WTC11 (cell line): ENCODE measurements at regions not wholly inside any gene's neighbourhood (a gene's known extent, or its start where the extent isn't known, plus 50 kb on each side); places are given as distances from the start of the nearest gene placed in this dataset.

ENCODE experiments used
- ETV6 ChIP-seq: sonication (generic); formaldehyde crosslinking; IDR thresholded peaks from 2 replicates; pipeline ENCODE4 v1.8.1; 2022; ENCODE audit warnings: mild to moderate bottlenecking, missing genetic modification reagents
- NR2C2 ChIP-seq: sonication (generic); formaldehyde crosslinking; IDR thresholded peaks from 2 replicates; pipeline ENCODE4 v1.8.0; 2022; ENCODE audit warnings: mild to moderate bottlenecking, missing genetic modification reagents
- NR3C1 ChIP-seq: sonication (generic); formaldehyde crosslinking; conservative IDR thresholded peaks from 2 replicates; pipeline ENCODE4 v1.8.1; 2023; ENCODE audit warnings: low read depth, mild to moderate bottlenecking, missing genetic modification reagents
- SMAD4 ChIP-seq: sonication (generic); formaldehyde crosslinking; IDR thresholded peaks from 2 replicates; pipeline ENCODE4 v1.8.0; 2022; ENCODE audit warnings: mild to moderate bottlenecking, missing genetic modification reagents
- TP53 ChIP-seq: sonication (generic); formaldehyde crosslinking; IDR thresholded peaks from 2 replicates; pipeline ENCODE4 v1.8.1; 2023; ENCODE audit warnings: mild to moderate bottlenecking, missing genetic modification reagents
- ZNF416 ChIP-seq: fragments of 250-450 bp; sonication (Bioruptor Pico); IDR thresholded peaks from 2 replicates; pipeline ENCODE4 v1.9.0; 2021; ENCODE audit warnings: mild to moderate bottlenecking, inconsistent platforms
- TF ChIP-seq, protein P1 (sequence below): fragments of 200-600 bp; IDR thresholded peaks from 2 replicates; pipeline ENCODE4 v1.8.0; 2022; ENCODE audit warnings: antibody characterized with exemption
- TF ChIP-seq, protein P2 (sequence below): sonication (generic); formaldehyde crosslinking; IDR thresholded peaks from 2 replicates; pipeline ENCODE4 v1.8.0; 2023; ENCODE audit warnings: missing genetic modification reagents, mild to moderate bottlenecking, borderline replicate concordance
- TF ChIP-seq, protein P3 (sequence below): sonication (generic); formaldehyde crosslinking; IDR thresholded peaks from 2 replicates; pipeline ENCODE4 v1.8.0; 2022; ENCODE audit warnings: mild to moderate bottlenecking, missing genetic modification reagents
- TF ChIP-seq, protein P4 (sequence below): sonication (generic); formaldehyde crosslinking; IDR thresholded peaks from 2 replicates; pipeline ENCODE4 v1.8.1; 2023; ENCODE audit warnings: mild to moderate bottlenecking, missing genetic modification reagents, moderate library complexity
- TF ChIP-seq, protein P5 (sequence below): sonication (generic); formaldehyde crosslinking; IDR thresholded peaks from 2 replicates; pipeline ENCODE4 v1.8.0; 2022; ENCODE audit warnings: mild to moderate bottlenecking, missing genetic modification reagents

DNA sequence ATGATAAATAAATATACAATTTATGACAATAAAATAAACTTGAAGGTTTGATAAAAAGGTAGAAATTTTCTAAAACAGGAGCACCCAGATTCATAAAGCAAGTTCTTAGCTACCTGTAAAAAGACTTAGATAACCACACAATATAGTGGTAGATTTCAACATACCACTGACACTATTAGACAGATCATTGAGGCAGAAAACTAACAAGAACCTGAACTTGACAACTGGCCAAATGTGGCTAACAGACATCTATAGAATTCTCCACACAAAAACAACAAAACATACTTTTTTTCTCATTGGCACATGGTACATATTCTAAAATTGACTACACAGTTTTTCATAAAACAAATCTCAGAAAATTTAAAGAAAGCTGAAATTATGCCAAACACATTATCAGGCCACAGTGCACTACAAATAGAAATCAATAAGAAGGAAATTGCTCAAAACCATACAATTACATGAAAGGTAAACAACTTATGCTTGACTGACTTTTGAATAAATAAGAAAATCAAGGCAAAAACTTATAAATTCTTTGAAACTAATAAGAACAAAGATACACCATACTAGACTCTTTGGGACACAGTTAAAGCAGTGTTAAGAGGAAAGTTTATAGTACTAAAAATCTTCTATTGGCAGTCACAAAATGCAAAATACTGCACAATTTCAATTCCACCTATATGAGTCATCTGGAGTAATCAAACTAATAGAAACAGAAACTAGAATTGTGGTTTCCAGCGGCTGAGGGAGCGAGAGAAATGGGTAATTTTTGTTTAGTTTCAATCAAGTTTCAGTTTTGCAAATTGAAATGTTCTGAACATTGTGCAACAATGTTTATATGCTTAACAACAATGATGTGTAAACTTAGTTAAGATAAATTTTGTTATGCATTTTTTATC lies 925.6 kb downstream of the SH3BGRL start:
- TF ChIP-seq NR3C1 (CRISPR knock-in tag) (no peak), NR2C2 (CRISPR knock-in tag) (no peak), ETV6 (CRISPR knock-in tag) (no peak), ZNF416 (CRISPR knock-in tag) (no peak), SMAD4 (CRISPR knock-in tag) (no peak), TP53 (CRISPR knock-in tag) (no peak)
- TF ChIP-seq, protein P1, sequence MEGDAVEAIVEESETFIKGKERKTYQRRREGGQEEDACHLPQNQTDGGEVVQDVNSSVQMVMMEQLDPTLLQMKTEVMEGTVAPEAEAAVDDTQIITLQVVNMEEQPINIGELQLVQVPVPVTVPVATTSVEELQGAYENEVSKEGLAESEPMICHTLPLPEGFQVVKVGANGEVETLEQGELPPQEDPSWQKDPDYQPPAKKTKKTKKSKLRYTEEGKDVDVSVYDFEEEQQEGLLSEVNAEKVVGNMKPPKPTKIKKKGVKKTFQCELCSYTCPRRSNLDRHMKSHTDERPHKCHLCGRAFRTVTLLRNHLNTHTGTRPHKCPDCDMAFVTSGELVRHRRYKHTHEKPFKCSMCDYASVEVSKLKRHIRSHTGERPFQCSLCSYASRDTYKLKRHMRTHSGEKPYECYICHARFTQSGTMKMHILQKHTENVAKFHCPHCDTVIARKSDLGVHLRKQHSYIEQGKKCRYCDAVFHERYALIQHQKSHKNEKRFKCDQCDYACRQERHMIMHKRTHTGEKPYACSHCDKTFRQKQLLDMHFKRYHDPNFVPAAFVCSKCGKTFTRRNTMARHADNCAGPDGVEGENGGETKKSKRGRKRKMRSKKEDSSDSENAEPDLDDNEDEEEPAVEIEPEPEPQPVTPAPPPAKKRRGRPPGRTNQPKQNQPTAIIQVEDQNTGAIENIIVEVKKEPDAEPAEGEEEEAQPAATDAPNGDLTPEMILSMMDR = no peak
- TF ChIP-seq, protein P2, sequence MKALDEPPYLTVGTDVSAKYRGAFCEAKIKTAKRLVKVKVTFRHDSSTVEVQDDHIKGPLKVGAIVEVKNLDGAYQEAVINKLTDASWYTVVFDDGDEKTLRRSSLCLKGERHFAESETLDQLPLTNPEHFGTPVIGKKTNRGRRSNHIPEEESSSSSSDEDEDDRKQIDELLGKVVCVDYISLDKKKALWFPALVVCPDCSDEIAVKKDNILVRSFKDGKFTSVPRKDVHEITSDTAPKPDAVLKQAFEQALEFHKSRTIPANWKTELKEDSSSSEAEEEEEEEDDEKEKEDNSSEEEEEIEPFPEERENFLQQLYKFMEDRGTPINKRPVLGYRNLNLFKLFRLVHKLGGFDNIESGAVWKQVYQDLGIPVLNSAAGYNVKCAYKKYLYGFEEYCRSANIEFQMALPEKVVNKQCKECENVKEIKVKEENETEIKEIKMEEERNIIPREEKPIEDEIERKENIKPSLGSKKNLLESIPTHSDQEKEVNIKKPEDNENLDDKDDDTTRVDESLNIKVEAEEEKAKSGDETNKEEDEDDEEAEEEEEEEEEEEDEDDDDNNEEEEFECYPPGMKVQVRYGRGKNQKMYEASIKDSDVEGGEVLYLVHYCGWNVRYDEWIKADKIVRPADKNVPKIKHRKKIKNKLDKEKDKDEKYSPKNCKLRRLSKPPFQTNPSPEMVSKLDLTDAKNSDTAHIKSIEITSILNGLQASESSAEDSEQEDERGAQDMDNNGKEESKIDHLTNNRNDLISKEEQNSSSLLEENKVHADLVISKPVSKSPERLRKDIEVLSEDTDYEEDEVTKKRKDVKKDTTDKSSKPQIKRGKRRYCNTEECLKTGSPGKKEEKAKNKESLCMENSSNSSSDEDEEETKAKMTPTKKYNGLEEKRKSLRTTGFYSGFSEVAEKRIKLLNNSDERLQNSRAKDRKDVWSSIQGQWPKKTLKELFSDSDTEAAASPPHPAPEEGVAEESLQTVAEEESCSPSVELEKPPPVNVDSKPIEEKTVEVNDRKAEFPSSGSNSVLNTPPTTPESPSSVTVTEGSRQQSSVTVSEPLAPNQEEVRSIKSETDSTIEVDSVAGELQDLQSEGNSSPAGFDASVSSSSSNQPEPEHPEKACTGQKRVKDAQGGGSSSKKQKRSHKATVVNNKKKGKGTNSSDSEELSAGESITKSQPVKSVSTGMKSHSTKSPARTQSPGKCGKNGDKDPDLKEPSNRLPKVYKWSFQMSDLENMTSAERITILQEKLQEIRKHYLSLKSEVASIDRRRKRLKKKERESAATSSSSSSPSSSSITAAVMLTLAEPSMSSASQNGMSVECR (CRISPR knock-in tag) = no peak
- TF ChIP-seq, protein P3, sequence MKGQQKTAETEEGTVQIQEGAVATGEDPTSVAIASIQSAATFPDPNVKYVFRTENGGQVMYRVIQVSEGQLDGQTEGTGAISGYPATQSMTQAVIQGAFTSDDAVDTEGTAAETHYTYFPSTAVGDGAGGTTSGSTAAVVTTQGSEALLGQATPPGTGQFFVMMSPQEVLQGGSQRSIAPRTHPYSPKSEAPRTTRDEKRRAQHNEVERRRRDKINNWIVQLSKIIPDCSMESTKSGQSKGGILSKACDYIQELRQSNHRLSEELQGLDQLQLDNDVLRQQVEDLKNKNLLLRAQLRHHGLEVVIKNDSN (CRISPR knock-in tag) = no peak
- TF ChIP-seq, protein P4, sequence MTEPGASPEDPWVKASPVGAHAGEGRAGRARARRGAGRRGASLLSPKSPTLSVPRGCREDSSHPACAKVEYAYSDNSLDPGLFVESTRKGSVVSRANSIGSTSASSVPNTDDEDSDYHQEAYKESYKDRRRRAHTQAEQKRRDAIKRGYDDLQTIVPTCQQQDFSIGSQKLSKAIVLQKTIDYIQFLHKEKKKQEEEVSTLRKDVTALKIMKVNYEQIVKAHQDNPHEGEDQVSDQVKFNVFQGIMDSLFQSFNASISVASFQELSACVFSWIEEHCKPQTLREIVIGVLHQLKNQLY (CRISPR knock-in tag) = no peak
- TF ChIP-seq, protein P5, sequence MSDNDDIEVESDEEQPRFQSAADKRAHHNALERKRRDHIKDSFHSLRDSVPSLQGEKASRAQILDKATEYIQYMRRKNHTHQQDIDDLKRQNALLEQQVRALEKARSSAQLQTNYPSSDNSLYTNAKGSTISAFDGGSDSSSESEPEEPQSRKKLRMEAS (CRISPR knock-in tag) = no peak
